DOHH2 (cell line): ENCODE measurements at regions not wholly inside any gene's neighbourhood (a gene's known extent, or its start where the extent isn't known, plus 50 kb on each side); places are given as distances from the start of the nearest gene placed in this dataset.

Experiments used
- H3F3A ChIP-seq: fragments of 200-600 bp; sonication (generic), shearing (Covaris generic); 2 replicates; pipeline ENCODE4 v1.6.0; 2016; ENCODE audit warnings: antibody characterized with exemption, mild to moderate bottlenecking; ENCODE audit not compliant: control insufficient read depth, insufficient read depth
- H3K27ac ChIP-seq: fragments of 200-600 bp; sonication (generic); 2 replicates; pipeline ENCODE4 v1.5.1; 2014; ENCODE audit warnings: low read depth, mild to moderate bottlenecking, low read length, moderate library complexity
- H3K27me3 ChIP-seq: fragments of 200-600 bp; sonication (generic); 2 replicates; pipeline ENCODE4 v1.6.1; 2014; ENCODE audit warnings: mild to moderate bottlenecking, low read length, mixed read lengths; ENCODE audit not compliant: control insufficient read depth
- H3K36me3 ChIP-seq: fragments of 200-600 bp; sonication (generic); 2 replicates; pipeline ENCODE4 v1.6.1; 2014; ENCODE audit warnings: mild to moderate bottlenecking, low read length, moderate library complexity, mixed read lengths; ENCODE audit not compliant: control insufficient read depth
- H3K4me1 ChIP-seq: fragments of 200-600 bp; sonication (generic); 2 replicates; pipeline ENCODE4 v1.6.1; 2014; ENCODE audit warnings: mild to moderate bottlenecking, low read length, mixed read lengths; ENCODE audit not compliant: control insufficient read depth
- H3K4me2 ChIP-seq: fragments of 200-600 bp; sonication (generic); 2 replicates; pipeline ENCODE4 v1.6.0; 2014; ENCODE audit warnings: mild to moderate bottlenecking, low read length, moderate library complexity
- H3K4me3 ChIP-seq: fragments of 200-600 bp; sonication (generic); 2 replicates; pipeline ENCODE4 v1.5.1; 2014; ENCODE audit warnings: mild to moderate bottlenecking, low read length, mixed read lengths
- H3K79me2 ChIP-seq: fragments of 200-600 bp; sonication (generic); 2 replicates; pipeline ENCODE4 v1.6.1; 2014; ENCODE audit warnings: mild to moderate bottlenecking, low read length, mixed read lengths; ENCODE audit not compliant: control insufficient read depth
- H3K9me2 ChIP-seq: fragments of 200-600 bp; sonication (generic); replicated peaks from 2 replicates; pipeline ENCODE4 v1.6.1; 2014; ENCODE audit warnings: mild to moderate bottlenecking, low read length, mixed read lengths; ENCODE audit not compliant: control insufficient read depth
- H3K9me3 ChIP-seq: fragments of 200-600 bp; sonication (generic); 2 replicates; pipeline ENCODE4 v1.6.1; 2014; ENCODE audit warnings: antibody characterized with exemption, low read length, mixed read lengths; ENCODE audit not compliant: control insufficient read depth, insufficient read depth
- H4K20me1 ChIP-seq: fragments of 200-600 bp; sonication (generic); 2 replicates; pipeline ENCODE4 v1.6.0; 2014; ENCODE audit warnings: low read depth, mild to moderate bottlenecking, antibody characterized with exemption, low read length, moderate library complexity; ENCODE audit not compliant: control insufficient read depth, insufficient read depth
- CTCF ChIP-seq: fragments of 200-600 bp; sonication (generic); IDR thresholded peaks from one replicate; pipeline ENCODE4 v1.5.1; 2014; ENCODE audit warnings: antibody characterized with exemption, mild to moderate bottlenecking, low read depth, low read length; ENCODE audit not compliant: poor library complexity, severe bottlenecking
- EZH2phosphoT487 ChIP-seq: fragments of 200-600 bp; sonication (generic); IDR thresholded peaks from 2 replicates; pipeline ENCODE4 v1.6.1; 2017; ENCODE audit warnings: borderline replicate concordance, mild to moderate bottlenecking, antibody characterized with exemption, low read length, moderate library complexity, mixed read lengths

GRCh38 chr2:176679061-176679669 lies 409.9 kb downstream of the MTX2 start:
- Histone ChIP-seq H3K4me2 (no peak overlapping the region), H3K27me3 (0 out of 2 replicates have a peak, but pooled peaks cover 2% of the 10 kb centered on the region), H3K4me1 (no peaks in the 10 kb centered on the region), H3K4me3 (no peak overlapping the region), H3K36me3 (no peaks in the 10 kb centered on the region), H4K20me1 (no peaks in the 10 kb centered on the region), H3K9me2 (no peaks in the 10 kb centered on the region), H3F3A (no peaks in the 10 kb centered on the region), H3K27ac (no peak overlapping the region), H3K79me2 (no peaks in the 10 kb centered on the region), H3K9me3 (no peaks in the 10 kb centered on the region)
- no peak for TF ChIP-seq CTCF

GRCh38 chr2:176680916-176681516 lies 411.8 kb downstream of the MTX2 start:
- H3K4me1 ChIP-seq = no peaks in the 10 kb centered on the region
- H3K9me2 ChIP-seq = no peaks in the 10 kb centered on the region
- no peak overlapping the region for H3K4me2 ChIP-seq
- H3K9me3 ChIP-seq = no peaks in the 10 kb centered on the region
- H3K27me3 ChIP-seq = 0 out of 2 replicates have a peak, but pooled peaks cover 2% of the 10 kb centered on the region
- no peaks in the 10 kb centered on the region for H4K20me1 ChIP-seq
- H3F3A ChIP-seq = no peaks in the 10 kb centered on the region
- H3K79me2 ChIP-seq = no peaks in the 10 kb centered on the region
- TF ChIP-seq EZH2phosphoT487 (no peak), CTCF (no peak)
- H3K4me3 ChIP-seq = no peak overlapping the region
- H3K27ac ChIP-seq = no peak overlapping the region
- H3K36me3 ChIP-seq = no peaks in the 10 kb centered on the region

GRCh38 chr2:176681584-176682115 lies 412.4 kb downstream of the MTX2 start:
- no peak for TF ChIP-seq CTCF
- no peak for TF ChIP-seq EZH2phosphoT487
- Histone ChIP-seq H3K4me3 (no peak overlapping the region), H3K27ac (no peak overlapping the region), H3K4me2 (no peak overlapping the region), H3K27me3 (0 out of 2 replicates have a peak, but pooled peaks cover 2% of the 10 kb centered on the region), H3K4me1 (no peaks in the 10 kb centered on the region), H3K9me3 (no peaks in the 10 kb centered on the region), H3F3A (no peaks in the 10 kb centered on the region), H3K79me2 (no peaks in the 10 kb centered on the region), H4K20me1 (no peaks in the 10 kb centered on the region), H3K36me3 (no peaks in the 10 kb centered on the region), H3K9me2 (no peaks in the 10 kb centered on the region)
